ENCODE measurements at regions not wholly inside any gene's neighbourhood (a gene's known extent, or its start where the extent isn't known, plus 50 kb on each side); places are given as distances from the start of the nearest gene placed in this dataset.

DNA sequence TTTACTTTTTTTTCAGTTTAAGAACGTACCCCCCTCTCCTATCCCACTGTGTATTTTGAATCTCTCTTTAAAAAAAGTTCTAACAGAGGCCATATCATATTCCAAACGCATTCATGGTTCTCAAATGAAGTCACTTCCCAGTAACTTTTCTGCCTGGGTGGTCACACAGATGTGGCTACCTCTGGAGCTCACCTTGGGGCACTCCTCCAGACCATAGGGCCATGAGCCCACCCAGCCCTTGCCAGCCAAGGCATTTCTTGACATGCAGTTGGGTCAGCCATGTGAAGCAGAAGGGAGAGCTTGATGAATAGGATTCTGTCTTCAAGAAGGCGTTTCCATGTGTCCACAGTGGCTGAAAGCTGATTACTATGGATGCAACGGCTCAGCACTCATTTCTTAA is 239.3 kb downstream of the RAB11FIP2 start:
- TF ChIP-seq, protein P1, sequence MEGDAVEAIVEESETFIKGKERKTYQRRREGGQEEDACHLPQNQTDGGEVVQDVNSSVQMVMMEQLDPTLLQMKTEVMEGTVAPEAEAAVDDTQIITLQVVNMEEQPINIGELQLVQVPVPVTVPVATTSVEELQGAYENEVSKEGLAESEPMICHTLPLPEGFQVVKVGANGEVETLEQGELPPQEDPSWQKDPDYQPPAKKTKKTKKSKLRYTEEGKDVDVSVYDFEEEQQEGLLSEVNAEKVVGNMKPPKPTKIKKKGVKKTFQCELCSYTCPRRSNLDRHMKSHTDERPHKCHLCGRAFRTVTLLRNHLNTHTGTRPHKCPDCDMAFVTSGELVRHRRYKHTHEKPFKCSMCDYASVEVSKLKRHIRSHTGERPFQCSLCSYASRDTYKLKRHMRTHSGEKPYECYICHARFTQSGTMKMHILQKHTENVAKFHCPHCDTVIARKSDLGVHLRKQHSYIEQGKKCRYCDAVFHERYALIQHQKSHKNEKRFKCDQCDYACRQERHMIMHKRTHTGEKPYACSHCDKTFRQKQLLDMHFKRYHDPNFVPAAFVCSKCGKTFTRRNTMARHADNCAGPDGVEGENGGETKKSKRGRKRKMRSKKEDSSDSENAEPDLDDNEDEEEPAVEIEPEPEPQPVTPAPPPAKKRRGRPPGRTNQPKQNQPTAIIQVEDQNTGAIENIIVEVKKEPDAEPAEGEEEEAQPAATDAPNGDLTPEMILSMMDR (IDR thresholded peaks at IDR 0.05): no peak
- TF ChIP-seq POLR2A (IDR thresholded peaks at IDR 0.05): no peak

Measured in testis (tissue), 2 donors.